ENCODE measurements at regions not wholly inside any gene's neighbourhood (a gene's known extent, or its start where the extent isn't known, plus 50 kb on each side); places are given as distances from the start of the nearest gene placed in this dataset.

DNA sequence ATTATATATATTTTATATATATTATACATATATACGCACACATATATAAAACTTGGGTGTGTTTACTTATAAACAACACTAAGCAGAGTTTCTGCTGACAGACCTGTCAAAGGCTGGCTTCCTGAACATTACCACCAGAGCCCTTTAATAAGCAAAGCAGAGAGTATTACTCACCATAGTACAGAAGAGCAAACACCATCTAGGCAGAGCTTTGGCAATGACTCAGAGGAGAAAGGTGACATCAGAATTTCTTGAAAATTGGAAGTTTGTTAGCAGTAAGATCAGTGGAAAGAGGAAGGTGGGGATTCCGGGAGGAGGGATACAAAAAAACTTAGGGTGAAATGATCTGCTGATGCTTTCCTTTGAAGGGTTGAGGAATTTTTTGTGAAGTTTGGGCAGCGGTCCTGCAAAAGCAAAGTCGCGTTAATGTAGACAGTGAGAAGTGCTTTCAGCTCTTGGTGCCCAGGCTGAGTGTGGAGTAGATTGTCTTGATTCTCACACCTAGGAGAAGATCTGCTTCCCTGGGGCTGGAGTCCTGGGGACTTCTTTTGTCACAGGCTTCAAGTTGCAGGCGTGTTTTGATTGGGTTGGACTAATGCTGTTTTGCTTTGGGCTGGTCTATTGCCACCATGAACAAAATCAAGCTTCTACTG, 109.6 kb upstream of the BACH2 start:
- TF ChIP-seq, protein P1, sequence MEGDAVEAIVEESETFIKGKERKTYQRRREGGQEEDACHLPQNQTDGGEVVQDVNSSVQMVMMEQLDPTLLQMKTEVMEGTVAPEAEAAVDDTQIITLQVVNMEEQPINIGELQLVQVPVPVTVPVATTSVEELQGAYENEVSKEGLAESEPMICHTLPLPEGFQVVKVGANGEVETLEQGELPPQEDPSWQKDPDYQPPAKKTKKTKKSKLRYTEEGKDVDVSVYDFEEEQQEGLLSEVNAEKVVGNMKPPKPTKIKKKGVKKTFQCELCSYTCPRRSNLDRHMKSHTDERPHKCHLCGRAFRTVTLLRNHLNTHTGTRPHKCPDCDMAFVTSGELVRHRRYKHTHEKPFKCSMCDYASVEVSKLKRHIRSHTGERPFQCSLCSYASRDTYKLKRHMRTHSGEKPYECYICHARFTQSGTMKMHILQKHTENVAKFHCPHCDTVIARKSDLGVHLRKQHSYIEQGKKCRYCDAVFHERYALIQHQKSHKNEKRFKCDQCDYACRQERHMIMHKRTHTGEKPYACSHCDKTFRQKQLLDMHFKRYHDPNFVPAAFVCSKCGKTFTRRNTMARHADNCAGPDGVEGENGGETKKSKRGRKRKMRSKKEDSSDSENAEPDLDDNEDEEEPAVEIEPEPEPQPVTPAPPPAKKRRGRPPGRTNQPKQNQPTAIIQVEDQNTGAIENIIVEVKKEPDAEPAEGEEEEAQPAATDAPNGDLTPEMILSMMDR (IDR thresholded peaks at IDR 0.05) = no peak
- TF ChIP-seq POLR2A (IDR thresholded peaks at IDR 0.05) = no peak
- TF ChIP-seq POLR2AphosphoS5 (IDR thresholded peaks at IDR 0.05) = no peak
